Erythroblast (primary cell): ENCODE measurements at regions not wholly inside any gene's neighbourhood (a gene's known extent, or its start where the extent isn't known, plus 50 kb on each side); places are given as distances from the start of the nearest gene placed in this dataset.

Source experiments
- GATA1 ChIP-seq: IDR thresholded peaks from 2 replicates; pipeline ENCODE4 v1.6.1; 2011; ENCODE audit warnings: low read depth, mild to moderate bottlenecking, control low read depth, low read length, moderate library complexity
- POLR2A ChIP-seq: IDR thresholded peaks from 2 replicates; pipeline ENCODE4 v1.6.1; 2011; ENCODE audit warnings: mild to moderate bottlenecking, low read length

DNA sequence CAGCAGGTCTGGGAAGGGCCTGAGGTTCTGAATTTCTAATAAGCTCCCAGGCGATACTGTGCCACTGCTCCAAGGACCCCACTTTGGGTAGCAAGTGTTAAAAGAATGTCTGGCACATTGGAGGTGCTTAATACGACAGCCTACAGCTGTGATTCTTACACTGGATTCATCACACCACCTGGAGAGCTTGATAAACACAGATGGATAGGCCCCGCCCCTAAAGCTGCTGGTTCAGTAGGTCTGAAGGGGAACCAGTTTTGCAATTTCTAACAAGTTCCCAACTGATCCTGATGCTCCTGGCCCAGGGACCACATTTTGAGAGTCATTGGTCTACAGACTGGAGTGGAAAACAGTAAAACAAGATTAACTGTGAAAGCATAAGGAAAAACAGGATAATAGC is 124.8 kb upstream of the ST8SIA2 start:
- no peak for TF ChIP-seq POLR2A
- TF ChIP-seq GATA1 = no peak
